Gastroesophageal sphincter (tissue), 4 donors: ENCODE measurements at regions not wholly inside any gene's neighbourhood (a gene's known extent, or its start where the extent isn't known, plus 50 kb on each side); places are given as distances from the start of the nearest gene placed in this dataset.

Source experiments
- ATAC-seq: fragments of 150-250 bp; one replicate; pipeline ENCODE4 v1.9.1; 2016; ENCODE audit warnings: mild to moderate bottlenecking, moderate library complexity
- H3K27ac ChIP-seq, 4 donors: fragments of 200-600 bp; sonication (generic) in 3 of 4; 1 replicate in 3 of 4; 2 replicates in 1 of 4; pipeline ENCODE4 v1.5.1; 2016 to 2019
- H3K27me3 ChIP-seq: fragments of 200-600 bp; sonication (generic); one replicate; pipeline ENCODE4 v1.5.1; 2019
- H3K36me3 ChIP-seq, 2 donors: fragments of 200-600 bp; sonication (generic); one replicate each; pipeline ENCODE4 v1.5.1; 2019; ENCODE audit warnings: control low read depth in 1 of 2
- H3K4me1 ChIP-seq, 3 donors: fragments of 200-600 bp; sonication (generic); 1 replicate in 2 of 3; 2 replicates in 1 of 3; pipeline ENCODE4 v1.5.1; 2016 to 2019; ENCODE audit warnings: control low read depth in 2 of 3
- H3K4me3 ChIP-seq, 2 donors: fragments of 200-600 bp; sonication (generic); one replicate each; pipeline ENCODE4 v1.5.1; 2019; ENCODE audit warnings: mild to moderate bottlenecking in 1 of 2, moderate library complexity in 1 of 2
- H3K9me3 ChIP-seq, 3 donors: fragments of 200-600 bp; sonication (generic); one replicate each; pipeline ENCODE4 v1.5.1; 2017 to 2019; ENCODE audit warnings: control low read depth in 2 of 3
- EP300 ChIP-seq: sonication (generic); formaldehyde crosslinking; IDR thresholded peaks from one replicate; pipeline ENCODE4 v1.6.1; 2017; ENCODE audit warnings: antibody characterized with exemption, mild to moderate bottlenecking
- POLR2A ChIP-seq, 2 donors: fragments of 450-650 bp; IDR thresholded peaks; one replicate each; pipeline ENCODE4 v1.6.1; 2017; ENCODE audit warnings: antibody characterized with exemption in 2 of 2, mild to moderate bottlenecking in 2 of 2, moderate library complexity in 1 of 2
- POLR2AphosphoS5 ChIP-seq: sonication (generic); formaldehyde crosslinking; IDR thresholded peaks from one replicate; pipeline ENCODE4 v1.6.1; 2017; ENCODE audit warnings: antibody characterized with exemption
- WGBS, 2 donors: methylation state at CpG; one replicate each; pipeline ENCODE4 v1.1.5; 2018; ENCODE audit warnings: low coverage in 1 of 2; 5-methylcytosine and 5-hydroxymethylcytosine counted together
- TF ChIP-seq, protein P1 (sequence below), 4 experiments: fragments of 200-600 bp in 2 of 4; fragments of 450-650 bp in 2 of 4; sonication (generic) in 1 of 4; IDR thresholded peaks; one replicate each; pipeline ENCODE4 v1.5.1; 2017 to 2019; ENCODE audit warnings: antibody characterized with exemption in 4 of 4, mild to moderate bottlenecking in 2 of 4, moderate library complexity in 2 of 4

DNA sequence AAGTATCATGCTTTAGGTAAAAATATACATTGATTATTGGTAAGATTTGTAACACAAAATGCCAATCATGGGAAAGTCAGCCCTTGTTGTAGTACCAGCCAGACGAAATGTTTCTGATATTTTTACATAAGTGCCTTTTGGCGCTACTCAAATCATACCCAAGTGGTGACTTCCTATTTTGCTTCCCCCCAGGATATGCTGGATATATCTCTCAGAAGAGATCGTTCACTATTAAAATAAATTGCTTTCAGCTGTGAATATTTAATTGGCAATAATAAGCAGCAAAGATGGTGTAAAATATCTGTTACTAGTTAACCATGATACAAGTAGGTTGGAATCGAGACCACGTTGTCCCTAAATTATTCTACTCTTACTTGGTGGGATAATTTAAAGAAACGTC lies 909.2 kb upstream of the LRRN3 start:
- WGBS, 2 donors = 75 to 84% methylated on average over 6 of the region's 6 CpGs
- no peaks in the 10 kb centered on the region for H3K9me3 ChIP-seq
- H3K27ac ChIP-seq = no peak overlapping the region
- no peak for ATAC-seq
- no peaks in the 10 kb centered on the region for H3K36me3 ChIP-seq
- TF ChIP-seq, protein P1, sequence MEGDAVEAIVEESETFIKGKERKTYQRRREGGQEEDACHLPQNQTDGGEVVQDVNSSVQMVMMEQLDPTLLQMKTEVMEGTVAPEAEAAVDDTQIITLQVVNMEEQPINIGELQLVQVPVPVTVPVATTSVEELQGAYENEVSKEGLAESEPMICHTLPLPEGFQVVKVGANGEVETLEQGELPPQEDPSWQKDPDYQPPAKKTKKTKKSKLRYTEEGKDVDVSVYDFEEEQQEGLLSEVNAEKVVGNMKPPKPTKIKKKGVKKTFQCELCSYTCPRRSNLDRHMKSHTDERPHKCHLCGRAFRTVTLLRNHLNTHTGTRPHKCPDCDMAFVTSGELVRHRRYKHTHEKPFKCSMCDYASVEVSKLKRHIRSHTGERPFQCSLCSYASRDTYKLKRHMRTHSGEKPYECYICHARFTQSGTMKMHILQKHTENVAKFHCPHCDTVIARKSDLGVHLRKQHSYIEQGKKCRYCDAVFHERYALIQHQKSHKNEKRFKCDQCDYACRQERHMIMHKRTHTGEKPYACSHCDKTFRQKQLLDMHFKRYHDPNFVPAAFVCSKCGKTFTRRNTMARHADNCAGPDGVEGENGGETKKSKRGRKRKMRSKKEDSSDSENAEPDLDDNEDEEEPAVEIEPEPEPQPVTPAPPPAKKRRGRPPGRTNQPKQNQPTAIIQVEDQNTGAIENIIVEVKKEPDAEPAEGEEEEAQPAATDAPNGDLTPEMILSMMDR (IDR thresholded peaks at IDR 0.05) = no peak
- TF ChIP-seq EP300 (no peak), POLR2A (IDR thresholded peaks at IDR 0.05) (no peak), POLR2AphosphoS5 (no peak)
- no peaks in the 10 kb centered on the region for H3K27me3 ChIP-seq
- H3K4me3 ChIP-seq = no peak overlapping the region
- no peaks in the 10 kb centered on the region for H3K4me1 ChIP-seq

DNA sequence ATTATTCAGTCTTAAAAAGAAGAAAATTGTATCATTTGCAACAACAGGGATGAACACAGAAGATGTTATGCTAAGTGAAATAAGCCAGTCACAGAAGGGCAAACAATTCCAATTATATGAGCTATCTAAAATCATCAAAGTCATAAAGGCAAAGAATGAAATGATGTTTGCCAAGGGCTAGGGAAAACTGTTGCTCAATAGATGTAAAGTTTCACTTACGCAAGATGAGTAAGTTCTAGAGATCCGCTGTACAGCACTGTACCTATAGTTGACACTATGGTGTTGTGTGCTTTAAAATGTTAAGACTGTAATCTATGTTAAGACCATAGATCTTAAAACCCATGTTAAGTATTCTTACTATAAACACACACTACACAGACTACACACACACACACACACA lies 904.6 kb upstream of the LRRN3 start:
- 95 to 100% methylated on average over 2 of the region's 2 CpGs for whole genome bisulfite sequencing, 2 donors
- H3K9me3 ChIP-seq = no peaks in the 10 kb centered on the region
- no peaks in the 10 kb centered on the region for H3K27me3 ChIP-seq
- no peak for ATAC-seq
- no peak overlapping the region for H3K4me3 ChIP-seq
- H3K27ac ChIP-seq = no peak overlapping the region
- H3K4me1 ChIP-seq = no peaks in the 10 kb centered on the region
- H3K36me3 ChIP-seq = no peaks in the 10 kb centered on the region
- TF ChIP-seq, protein P1 (IDR thresholded peaks at IDR 0.05) = no peak
- TF ChIP-seq POLR2A (IDR thresholded peaks at IDR 0.05) = no peak
- no peak for TF ChIP-seq EP300
- no peak for TF ChIP-seq POLR2AphosphoS5

DNA sequence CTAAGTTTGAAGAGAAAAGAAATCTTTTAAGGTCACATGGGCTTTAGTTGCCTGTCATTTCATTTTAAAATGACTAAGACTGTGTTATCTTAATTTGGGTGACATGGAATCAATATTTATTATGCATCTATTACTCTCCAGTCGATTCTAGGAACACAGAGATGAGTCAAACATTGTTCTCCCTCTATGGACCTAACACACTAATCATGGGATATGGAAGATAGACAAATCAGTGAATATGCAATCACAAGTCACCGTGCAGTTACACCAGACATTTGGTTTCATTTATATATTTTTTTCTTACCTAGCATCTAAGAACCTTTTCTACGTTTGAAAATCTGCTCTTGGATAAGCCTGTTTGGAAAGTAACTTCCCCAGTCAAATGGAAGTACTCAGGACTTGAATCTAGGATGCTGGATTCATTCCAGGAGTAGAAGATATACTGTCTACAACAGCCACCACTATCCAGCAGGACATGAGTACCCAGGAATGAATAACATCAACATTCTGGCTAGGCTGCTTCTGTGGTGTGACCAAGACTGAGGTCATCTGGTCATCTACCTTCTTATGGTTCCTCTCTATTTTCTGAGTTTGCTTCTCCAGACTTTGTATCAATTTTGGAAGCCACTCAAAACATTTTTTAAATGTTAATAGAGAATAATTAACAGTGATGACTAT lies 902.9 kb upstream of the LRRN3 start:
- H3K4me1 ChIP-seq = no peaks in the 10 kb centered on the region
- H3K27me3 ChIP-seq = no peaks in the 10 kb centered on the region
- H3K9me3 ChIP-seq = no peaks in the 10 kb centered on the region
- 70 to 85% methylated on average over 3 of the region's 3 CpGs for WGBS, 2 donors
- TF ChIP-seq EP300 (no peak), POLR2AphosphoS5 (no peak), POLR2A (IDR thresholded peaks at IDR 0.05) (no peak)
- TF ChIP-seq, protein P1 (IDR thresholded peaks at IDR 0.05) = no peak
- H3K4me3 ChIP-seq = no peak overlapping the region
- no peak overlapping the region for H3K27ac ChIP-seq
- ATAC-seq = no peak
- no peaks in the 10 kb centered on the region for H3K36me3 ChIP-seq

DNA sequence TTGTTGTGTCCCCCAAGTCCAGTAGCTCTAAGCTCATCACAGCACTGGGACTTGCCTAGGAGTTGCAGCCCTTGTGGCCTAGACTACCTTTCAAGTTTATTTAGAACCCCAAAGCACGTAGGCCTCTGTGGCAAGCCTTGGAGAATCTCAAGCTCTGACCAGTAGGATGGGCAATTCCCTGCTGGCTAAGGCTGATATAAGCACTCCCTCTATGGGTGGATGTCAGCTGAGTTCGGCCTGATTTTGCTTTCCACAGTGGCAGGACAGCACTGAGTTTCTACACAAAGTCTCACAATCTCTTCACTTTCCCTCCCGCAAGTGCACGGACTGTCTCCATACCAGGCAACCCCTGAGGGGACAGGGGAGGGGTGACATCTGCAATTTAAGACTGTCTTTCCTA lies 886.4 kb upstream of the LRRN3 start:
- Histone ChIP-seq H3K4me3 (no peak overlapping the region), H3K27me3 (no peaks in the 10 kb centered on the region), H3K36me3 (no peaks in the 10 kb centered on the region), H3K27ac (no peak overlapping the region), H3K4me1 (no peaks in the 10 kb centered on the region), H3K9me3 (no peaks in the 10 kb centered on the region)
- TF ChIP-seq POLR2AphosphoS5 (no peak), EP300 (no peak), POLR2A (IDR thresholded peaks at IDR 0.05) (no peak)
- TF ChIP-seq, protein P1 (IDR thresholded peaks at IDR 0.05) = no peak
- WGBS, 2 donors = 95% methylated on average over 3 of the region's 4 CpGs; no CpG with 5 or more reads in 1 of the 2 donors
- ATAC-seq = no peak

DNA sequence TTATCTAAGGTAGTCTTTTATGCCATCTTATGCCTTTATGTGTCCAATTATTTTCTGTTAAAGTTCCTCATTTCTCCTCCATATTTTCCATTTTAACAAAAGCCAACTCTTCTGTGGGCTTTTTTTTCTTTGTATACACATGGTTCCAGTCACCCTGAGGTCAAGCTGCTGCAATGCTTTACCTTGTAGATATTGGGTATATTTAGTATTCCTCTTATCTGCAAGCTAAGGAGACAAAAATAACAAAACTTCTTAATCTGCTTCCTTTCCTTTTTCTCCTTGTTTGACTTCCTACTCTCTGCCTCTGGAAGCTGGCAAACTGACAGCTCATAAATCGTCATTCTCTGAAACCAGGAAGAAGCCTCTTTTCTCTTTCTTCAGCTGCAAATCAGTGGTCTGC lies 885.0 kb upstream of the LRRN3 start:
- no peak overlapping the region for H3K4me3 ChIP-seq
- H3K9me3 ChIP-seq = no peaks in the 10 kb centered on the region
- no peaks in the 10 kb centered on the region for H3K27me3 ChIP-seq
- WGBS, 2 donors = 23 to 71% methylated on average over 1 of the region's 1 CpG
- TF ChIP-seq EP300 (no peak), POLR2AphosphoS5 (no peak), POLR2A (IDR thresholded peaks at IDR 0.05) (no peak)
- TF ChIP-seq, protein P1 (IDR thresholded peaks at IDR 0.05) = no peak
- H3K27ac ChIP-seq = no peak overlapping the region
- H3K36me3 ChIP-seq = no peaks in the 10 kb centered on the region
- no peaks in the 10 kb centered on the region for H3K4me1 ChIP-seq
- ATAC-seq = no peak
